ENCODE measurements at regions not wholly inside any gene's neighbourhood (a gene's known extent, or its start where the extent isn't known, plus 50 kb on each side); places are given as distances from the start of the nearest gene placed in this dataset.

- TF ChIP-seq CTCF (IDR thresholded peaks at IDR 0.05; ENCODE audit: low read depth, low read length, missing control alignments) = no peak
- no peak overlapping the region for H3K4me3 ChIP-seq (ENCODE audit: low read depth, low read length)
- no peaks in the 10 kb centered on the region for H3K27me3 ChIP-seq (replicated peaks)
- H3K27ac ChIP-seq = no peak overlapping the region
- in situ Hi-C loops (cut with HindIII; ENCODE audit: low pct_ligation_motif_present, low sequenced_read_pairs) = no loop called here
- no peak for DNase-seq
- no peaks in the 10 kb centered on the region for H3K36me3 ChIP-seq (replicated peaks)
Measured at GRCh38 chr4:22313976-22314375, 201.9 kb downstream of the ADGRA3 start.

- in situ Hi-C loops (cut with HindIII; ENCODE audit: low pct_ligation_motif_present, low sequenced_read_pairs) = no loop called here
- Histone ChIP-seq H3K27ac (no peak overlapping the region), H3K4me3 (ENCODE audit: low read depth, low read length) (no peak overlapping the region), H3K36me3 (replicated peaks) (no peaks in the 10 kb centered on the region), H3K27me3 (replicated peaks) (no peaks in the 10 kb centered on the region)
- DNase-seq = no peak
- TF ChIP-seq CTCF (IDR thresholded peaks at IDR 0.05; ENCODE audit: low read depth, low read length, missing control alignments) = no peak
Measured at GRCh38 chr4:22312113-22312512, 203.8 kb downstream of the ADGRA3 start.

GRCh38 chr4:22301253-22301652 is 214.6 kb downstream of the ADGRA3 start:
- no peaks in the 10 kb centered on the region for H3K36me3 ChIP-seq (replicated peaks)
- TF ChIP-seq CTCF (IDR thresholded peaks at IDR 0.05; ENCODE audit: low read depth, low read length, missing control alignments) = no peak
- H3K27me3 ChIP-seq (replicated peaks) = no peaks in the 10 kb centered on the region
- H3K4me3 ChIP-seq (ENCODE audit: low read depth, low read length) = no peak overlapping the region
- no peak overlapping the region for H3K27ac ChIP-seq
- no peak for DNase-seq
- in situ Hi-C loops (cut with HindIII; ENCODE audit: low pct_ligation_motif_present, low sequenced_read_pairs) = no loop called here

- no peaks in the 10 kb centered on the region for H3K36me3 ChIP-seq (replicated peaks)
- no peaks in the 10 kb centered on the region for H3K27me3 ChIP-seq (replicated peaks)
- no peak overlapping the region for H3K4me3 ChIP-seq (ENCODE audit: low read depth, low read length)
- in situ Hi-C loops (cut with HindIII; ENCODE audit: low pct_ligation_motif_present, low sequenced_read_pairs) = no loop called here
- TF ChIP-seq CTCF (IDR thresholded peaks at IDR 0.05; ENCODE audit: low read depth, low read length, missing control alignments) = no peak
- no peak overlapping the region for H3K27ac ChIP-seq
- DNase-seq = no peak
Measured at GRCh38 chr4:22299678-22300077, 216.2 kb downstream of the ADGRA3 start.

GRCh38 chr4:22287631-22288030 is 228.2 kb downstream of the ADGRA3 start:
- TF ChIP-seq CTCF (IDR thresholded peaks at IDR 0.05; ENCODE audit: low read depth, low read length, missing control alignments) = no peak
- in situ Hi-C loops (cut with HindIII; ENCODE audit: low pct_ligation_motif_present, low sequenced_read_pairs) = no loop called here
- H3K27me3 ChIP-seq (replicated peaks) = no peaks in the 10 kb centered on the region
- no peaks in the 10 kb centered on the region for H3K36me3 ChIP-seq (replicated peaks)
- H3K4me3 ChIP-seq (ENCODE audit: low read depth, low read length) = no peak overlapping the region
- H3K27ac ChIP-seq = no peak overlapping the region
- no peak for DNase-seq

- DNase-seq = no peak
- Histone ChIP-seq H3K27ac (no peak overlapping the region), H3K27me3 (replicated peaks) (no peaks in the 10 kb centered on the region), H3K36me3 (replicated peaks) (no peaks in the 10 kb centered on the region), H3K4me3 (ENCODE audit: low read depth, low read length) (no peak overlapping the region)
- no peak for TF ChIP-seq CTCF (IDR thresholded peaks at IDR 0.05; ENCODE audit: low read depth, low read length, missing control alignments)
- in situ Hi-C loops (cut with HindIII; ENCODE audit: low pct_ligation_motif_present, low sequenced_read_pairs) = no loop called here
Measured at GRCh38 chr4:22268350-22269025, 247.4 kb downstream of the ADGRA3 start.

Data from brain microvascular endothelial cell (primary cell).